ENCODE measurements at regions not wholly inside any gene's neighbourhood (a gene's known extent, or its start where the extent isn't known, plus 50 kb on each side); places are given as distances from the start of the nearest gene placed in this dataset.

GRCh38 chr16:79723583-79724168 is 123.1 kb upstream of the MAF start:
- no peak for DNase-seq (ENCODE audit: low read depth in 2 of 2)

GRCh38 chr16:79721270-79721669 is 120.7 kb upstream of the MAF start:
- DNase-seq (ENCODE audit: low read depth in 2 of 2): no peak

- DNase-seq (ENCODE audit: low read depth in 2 of 2): no peak
Observed at GRCh38 chr16:79717333-79718137, 117.0 kb upstream of the MAF start.

- no peak for DNase-seq (ENCODE audit: low read depth in 2 of 2)
Observed at GRCh38 chr16:79716645-79717332, 116.3 kb upstream of the MAF start.

GRCh38 chr16:79715061-79715460 is 114.5 kb upstream of the MAF start:
- no peak for DNase-seq (ENCODE audit: low read depth in 2 of 2)

GRCh38 chr16:79714440-79714839 is 113.9 kb upstream of the MAF start:
- DNase-seq (ENCODE audit: low read depth in 2 of 2): no peak

GRCh38 chr16:79713609-79714309 is 113.2 kb upstream of the MAF start:
- DNase-seq (ENCODE audit: low read depth in 2 of 2): no peak

- DNase-seq (ENCODE audit: low read depth in 2 of 2): no peak
Observed at GRCh38 chr16:79712276-79712675, 111.7 kb upstream of the MAF start.

GRCh38 chr16:79707876-79708275 is 107.3 kb upstream of the MAF start:
- DNase-seq (ENCODE audit: low read depth in 2 of 2): no peak

GRCh38 chr16:79703066-79703465 is 102.5 kb upstream of the MAF start:
- DNase-seq (ENCODE audit: low read depth in 2 of 2): no peak

- DNase-seq (ENCODE audit: low read depth in 2 of 2): no peak
Observed at GRCh38 chr16:79698341-79698753, 97.8 kb upstream of the MAF start.

- DNase-seq (ENCODE audit: low read depth in 2 of 2): no peak
Observed at GRCh38 chr16:79697562-79698112, 97.1 kb upstream of the MAF start.

- no peak for DNase-seq (ENCODE audit: low read depth in 2 of 2)
Observed at GRCh38 chr16:79691007-79691406, 90.5 kb upstream of the MAF start.

GRCh38 chr16:79690159-79690558 is 89.6 kb upstream of the MAF start:
- DNase-seq (ENCODE audit: low read depth in 2 of 2): no peak

- DNase-seq (ENCODE audit: low read depth in 2 of 2): no peak
Observed at GRCh38 chr16:79687249-79688130, 87.0 kb upstream of the MAF start.

GRCh38 chr16:79685871-79686270 is 85.3 kb upstream of the MAF start:
- DNase-seq (ENCODE audit: low read depth in 2 of 2): no peak

GRCh38 chr16:79679334-79679733 is 78.8 kb upstream of the MAF start:
- DNase-seq (ENCODE audit: low read depth in 2 of 2): no peak

GRCh38 chr16:79677799-79678530 is 77.4 kb upstream of the MAF start:
- no peak for DNase-seq (ENCODE audit: low read depth in 2 of 2)

GRCh38 chr16:79673635-79674034 is 73.1 kb upstream of the MAF start:
- no peak for DNase-seq (ENCODE audit: low read depth in 2 of 2)

GRCh38 chr16:79672524-79672923 is 72.0 kb upstream of the MAF start:
- no peak for DNase-seq (ENCODE audit: low read depth in 2 of 2)

Data from dermis microvascular lymphatic vessel endothelial cell (primary cell).